Activated T-helper 2 cell treated with anti-CD3 and anti-CD28 coated beads, Interferon-gamma antibody, Interleukin-2, Interleukin-4, amounts not matched to agents 10 μg/mL and 5 μg/mL and 100 μg/mL, durations not matched to agents 14 hours and 24 hours and 36 hours (primary cell): ENCODE measurements at regions not wholly inside any gene's neighbourhood (a gene's known extent, or its start where the extent isn't known, plus 50 kb on each side); places are given as distances from the start of the nearest gene placed in this dataset.

Experiments used
- DNase-seq: peaks from one replicate; pipeline ENCODE4 v3.0.0; 2021; ENCODE audit warnings: low spot score
- H3K27ac Mint-ChIP-seq: one replicate; pipeline ENCODE4 v1.8.0; 2021; ENCODE audit warnings: mixed read lengths
- H3K27me3 Mint-ChIP-seq: one replicate; pipeline ENCODE4 v1.8.0; 2021; ENCODE audit warnings: low read depth, mixed read lengths
- H3K36me3 Mint-ChIP-seq: one replicate; pipeline ENCODE4 v1.8.0; 2021; ENCODE audit warnings: low read depth, mixed read lengths
- H3K4me1 Mint-ChIP-seq: one replicate; pipeline ENCODE4 v1.8.0; 2021; ENCODE audit warnings: low read depth, mixed read lengths
- H3K4me3 Mint-ChIP-seq: one replicate; pipeline ENCODE4 v1.8.0; 2021; ENCODE audit warnings: low read depth, mild to moderate bottlenecking, moderate library complexity, mixed read lengths
- H3K9me3 Mint-ChIP-seq: one replicate; pipeline ENCODE4 v1.8.0; 2021; ENCODE audit warnings: mixed read lengths
- intact Hi-C: fragments of 100-400 bp; cut with micrococcal nuclease; formaldehyde crosslinking; loops from one replicate; pipeline ENCODE4 v1.15.1; 2023

DNA sequence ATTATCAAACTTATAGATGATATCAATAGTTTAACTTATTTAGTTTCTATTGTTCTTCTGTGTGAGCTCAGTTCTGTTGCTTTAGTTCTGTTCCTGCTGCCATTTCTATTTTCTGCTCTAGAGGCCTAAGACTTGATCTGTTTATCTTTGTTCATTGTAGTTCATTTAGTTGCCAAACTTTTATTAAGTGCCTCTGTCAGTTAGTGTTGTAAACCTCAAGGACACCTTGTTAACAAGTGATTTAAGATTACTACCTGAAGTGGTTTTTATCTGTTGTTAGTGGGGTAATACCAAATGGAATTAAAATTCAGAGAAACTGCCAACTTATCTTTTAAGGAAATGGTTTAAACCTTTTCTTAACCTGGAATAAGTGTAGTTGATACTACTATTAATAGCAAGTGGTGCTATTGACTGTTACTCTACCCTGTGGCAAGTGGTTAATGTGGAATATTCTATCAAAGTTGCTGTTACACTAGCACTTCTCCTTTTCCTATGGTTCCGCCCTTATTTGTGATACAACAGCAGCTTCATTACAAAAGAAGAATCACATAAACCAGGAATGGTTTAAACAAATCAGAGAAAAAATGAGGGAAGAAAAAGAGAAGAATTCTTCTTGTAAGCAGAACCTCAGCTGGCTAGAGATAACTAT is 500.6 kb upstream of the GOLIM4 start:
- Mint-ChIP-seq H3K4me1 (no peaks in the 10 kb centered on the region), H3K36me3 (no peaks in the 10 kb centered on the region), H3K9me3 (no peaks in the 10 kb centered on the region), H3K27ac (no peak overlapping the region), H3K27me3 (no peaks in the 10 kb centered on the region), H3K4me3 (no peak overlapping the region)
- intact Hi-C loops = no loop called here
- DNase-seq = no peak

DNA sequence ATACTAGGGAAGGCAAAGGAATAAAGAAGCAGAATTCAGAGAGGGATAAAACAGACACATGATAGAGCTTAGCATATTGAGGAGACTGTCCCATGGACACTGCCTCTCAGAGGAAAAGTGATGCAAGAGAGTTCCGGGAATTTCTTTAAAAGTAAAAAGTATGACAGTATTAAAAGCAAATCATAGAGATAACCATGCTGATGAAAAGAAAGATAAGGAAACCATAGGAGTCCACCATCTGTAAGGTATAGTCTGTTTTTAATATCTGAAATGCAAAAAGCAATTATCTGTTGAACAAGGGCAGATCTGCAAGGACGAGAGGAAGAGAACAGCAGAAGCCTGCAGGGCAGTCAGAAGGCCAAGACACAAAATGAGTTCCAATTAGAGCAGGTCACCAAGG is 495.9 kb upstream of the GOLIM4 start:
- no peak for DNase-seq
- Mint-ChIP-seq H3K27me3 (no peaks in the 10 kb centered on the region), H3K4me3 (no peak overlapping the region), H3K9me3 (no peaks in the 10 kb centered on the region), H3K27ac (no peak overlapping the region), H3K4me1 (no peaks in the 10 kb centered on the region), H3K36me3 (no peaks in the 10 kb centered on the region)
- intact Hi-C loops = no loop called here

DNA sequence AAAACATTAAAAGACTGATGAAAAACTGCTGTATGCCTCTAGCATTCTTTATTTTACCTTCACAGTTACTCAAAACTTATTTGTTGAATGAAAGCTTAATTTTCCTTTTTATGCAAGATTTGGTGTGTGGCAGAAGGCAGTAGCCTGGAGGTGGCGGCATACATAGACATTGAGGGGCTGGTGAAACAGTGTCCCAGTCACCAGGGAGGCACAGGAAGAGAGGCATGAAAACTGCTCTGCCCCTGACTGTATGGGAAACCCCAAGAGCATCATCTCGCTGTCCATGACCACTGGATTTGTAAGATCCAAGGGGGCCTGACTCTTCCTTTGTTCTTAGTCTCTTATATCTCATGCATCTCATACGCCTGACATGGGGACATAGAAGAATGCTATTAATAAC is 493.7 kb upstream of the GOLIM4 start:
- no peaks in the 10 kb centered on the region for H3K36me3 Mint-ChIP-seq
- intact Hi-C loops = no loop called here
- no peaks in the 10 kb centered on the region for H3K27me3 Mint-ChIP-seq
- H3K4me1 Mint-ChIP-seq = no peaks in the 10 kb centered on the region
- no peak for DNase-seq
- no peak overlapping the region for H3K27ac Mint-ChIP-seq
- H3K9me3 Mint-ChIP-seq = no peaks in the 10 kb centered on the region
- no peak overlapping the region for H3K4me3 Mint-ChIP-seq

DNA sequence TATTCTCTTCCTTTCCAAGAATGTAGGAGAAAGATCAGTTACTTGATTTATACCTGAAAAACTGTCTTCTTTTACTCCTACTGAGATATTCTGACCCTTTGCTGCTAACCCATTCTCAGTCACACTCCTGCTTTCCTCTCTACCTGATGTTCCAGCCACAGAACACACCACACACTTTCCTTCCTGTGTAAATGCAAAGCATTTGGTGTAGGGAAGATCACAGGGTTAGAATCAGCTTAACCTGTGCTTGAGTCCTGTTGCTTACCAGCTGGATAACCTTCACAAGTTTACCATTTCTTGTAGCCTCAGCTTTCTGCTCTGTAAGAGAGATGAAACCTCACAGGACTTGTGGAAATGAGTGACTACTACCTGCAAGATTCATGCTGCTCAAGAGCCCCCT is 489.8 kb upstream of the GOLIM4 start:
- no peaks in the 10 kb centered on the region for H3K36me3 Mint-ChIP-seq
- no peak overlapping the region for H3K4me3 Mint-ChIP-seq
- no peaks in the 10 kb centered on the region for H3K4me1 Mint-ChIP-seq
- intact Hi-C loops = no loop called here
- H3K27ac Mint-ChIP-seq = no peak overlapping the region
- H3K27me3 Mint-ChIP-seq = no peaks in the 10 kb centered on the region
- DNase-seq = no peak
- H3K9me3 Mint-ChIP-seq = no peaks in the 10 kb centered on the region

DNA sequence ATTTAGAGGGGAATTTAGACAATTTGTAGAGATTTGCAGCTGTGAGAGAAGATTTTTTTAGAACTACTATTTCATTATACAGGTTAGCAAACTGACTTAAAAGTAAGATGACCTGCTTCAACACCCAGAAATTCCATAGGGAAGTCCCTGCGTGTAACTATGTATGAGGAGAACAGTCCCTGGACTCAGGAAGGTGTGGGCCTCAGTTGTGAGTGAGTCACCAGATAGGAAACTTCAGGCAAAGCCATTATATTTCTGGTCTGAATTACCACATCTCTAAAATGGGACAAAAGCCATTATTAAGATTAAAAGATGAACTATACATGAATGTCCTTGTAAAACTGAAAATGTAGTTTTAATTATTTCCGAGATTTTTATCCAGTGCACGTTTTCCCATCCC is 488.3 kb upstream of the GOLIM4 start:
- H3K27ac Mint-ChIP-seq = no peak overlapping the region
- no peak for DNase-seq
- H3K27me3 Mint-ChIP-seq = no peaks in the 10 kb centered on the region
- H3K4me3 Mint-ChIP-seq = no peak overlapping the region
- intact Hi-C loops = no loop called here
- no peaks in the 10 kb centered on the region for H3K9me3 Mint-ChIP-seq
- no peaks in the 10 kb centered on the region for H3K36me3 Mint-ChIP-seq
- H3K4me1 Mint-ChIP-seq = no peaks in the 10 kb centered on the region

DNA sequence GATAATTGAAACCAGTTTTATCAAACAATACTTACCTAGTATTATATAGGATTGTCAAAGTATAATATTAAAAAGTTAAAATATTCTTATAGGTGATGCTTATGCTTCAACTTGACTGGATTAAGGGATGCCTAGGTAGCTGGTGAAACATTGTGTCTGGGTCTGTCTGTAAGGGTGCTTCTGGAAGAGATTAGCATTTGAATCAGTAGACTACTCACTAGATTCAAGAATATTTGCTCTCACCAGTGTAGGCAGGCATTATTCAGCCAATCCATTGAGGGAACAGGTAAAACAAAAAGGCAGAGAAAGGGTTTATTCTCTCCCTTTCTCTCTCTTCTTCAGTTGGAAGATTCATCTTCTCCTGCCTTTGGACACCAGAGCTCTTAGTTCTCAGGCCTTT is 486.8 kb upstream of the GOLIM4 start:
- no peaks in the 10 kb centered on the region for H3K36me3 Mint-ChIP-seq
- H3K27me3 Mint-ChIP-seq = no peaks in the 10 kb centered on the region
- H3K27ac Mint-ChIP-seq = no peak overlapping the region
- intact Hi-C loops = no loop called here
- no peak overlapping the region for H3K4me3 Mint-ChIP-seq
- DNase-seq = no peak
- H3K4me1 Mint-ChIP-seq = no peaks in the 10 kb centered on the region
- no peaks in the 10 kb centered on the region for H3K9me3 Mint-ChIP-seq

DNA sequence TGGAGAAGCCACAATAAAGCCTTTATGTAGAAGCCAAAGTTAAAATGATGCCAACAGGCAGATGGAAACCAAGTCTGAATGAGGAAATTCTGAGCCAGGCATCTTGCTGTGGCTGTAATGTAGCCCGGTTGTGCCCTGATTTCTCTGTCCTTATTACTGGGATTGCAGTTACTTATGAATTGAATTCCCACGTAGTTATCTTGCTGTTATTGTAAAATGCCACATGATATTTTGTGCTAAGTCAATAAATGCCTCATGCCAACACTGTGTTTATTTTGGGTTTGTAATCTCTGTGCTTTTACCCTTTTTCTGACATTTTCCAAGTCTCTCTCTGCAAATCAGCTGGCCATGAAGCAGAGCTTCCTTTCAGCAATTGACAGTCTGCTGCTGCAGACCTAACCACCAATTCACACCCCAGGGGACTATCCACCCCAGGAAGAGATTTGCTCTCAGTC is 486.1 kb upstream of the GOLIM4 start:
- Mint-ChIP-seq H3K4me1 (no peaks in the 10 kb centered on the region), H3K9me3 (no peaks in the 10 kb centered on the region), H3K27me3 (no peaks in the 10 kb centered on the region), H3K27ac (no peak overlapping the region), H3K36me3 (no peaks in the 10 kb centered on the region), H3K4me3 (no peak overlapping the region)
- intact Hi-C loops = no loop called here
- no peak for DNase-seq

DNA sequence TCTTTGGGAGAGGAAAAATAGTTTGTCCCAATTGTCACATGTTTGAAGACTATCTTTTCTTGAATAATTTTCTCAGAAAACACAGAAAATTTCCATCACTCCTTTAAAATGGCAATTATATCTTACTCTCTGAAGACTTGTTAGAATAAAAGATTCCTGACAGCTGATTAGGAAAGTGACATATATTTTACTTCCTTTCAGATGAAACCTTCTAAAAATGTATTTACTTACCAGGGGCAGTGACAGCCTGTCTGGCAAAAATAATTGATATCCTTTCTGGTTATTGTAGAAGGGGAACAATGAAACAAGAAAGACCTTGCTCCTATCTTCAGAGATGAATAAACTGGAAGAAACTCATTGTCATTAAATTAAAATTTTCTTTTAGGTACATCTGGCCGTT is 483.3 kb upstream of the GOLIM4 start:
- Mint-ChIP-seq H3K9me3 (no peaks in the 10 kb centered on the region), H3K4me3 (no peak overlapping the region), H3K27me3 (no peaks in the 10 kb centered on the region), H3K27ac (no peak overlapping the region), H3K4me1 (no peaks in the 10 kb centered on the region), H3K36me3 (no peaks in the 10 kb centered on the region)
- intact Hi-C loops = no loop called here
- DNase-seq = no peak

DNA sequence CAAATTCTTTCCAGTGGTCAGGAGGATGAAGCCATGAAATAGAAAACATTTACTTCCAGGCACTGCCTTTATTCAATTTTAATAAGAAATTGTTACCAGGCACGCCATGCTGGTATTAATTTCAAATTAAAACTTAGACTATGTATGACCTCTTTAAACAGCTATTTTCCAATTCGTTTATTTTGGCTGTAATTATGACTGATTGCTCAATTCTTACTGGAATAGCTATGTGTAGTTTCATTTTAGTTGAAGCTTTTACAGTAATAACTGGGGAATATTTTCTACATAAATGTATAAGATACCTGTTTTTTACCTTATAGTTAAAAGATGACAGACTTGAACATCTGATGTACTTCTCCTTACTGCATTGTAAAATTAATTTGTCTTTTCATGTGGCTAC is 480.0 kb upstream of the GOLIM4 start:
- intact Hi-C loops = no loop called here
- Mint-ChIP-seq H3K27ac (no peak overlapping the region), H3K27me3 (no peaks in the 10 kb centered on the region), H3K9me3 (no peaks in the 10 kb centered on the region), H3K4me3 (no peak overlapping the region), H3K36me3 (no peaks in the 10 kb centered on the region), H3K4me1 (no peaks in the 10 kb centered on the region)
- DNase-seq = no peak

DNA sequence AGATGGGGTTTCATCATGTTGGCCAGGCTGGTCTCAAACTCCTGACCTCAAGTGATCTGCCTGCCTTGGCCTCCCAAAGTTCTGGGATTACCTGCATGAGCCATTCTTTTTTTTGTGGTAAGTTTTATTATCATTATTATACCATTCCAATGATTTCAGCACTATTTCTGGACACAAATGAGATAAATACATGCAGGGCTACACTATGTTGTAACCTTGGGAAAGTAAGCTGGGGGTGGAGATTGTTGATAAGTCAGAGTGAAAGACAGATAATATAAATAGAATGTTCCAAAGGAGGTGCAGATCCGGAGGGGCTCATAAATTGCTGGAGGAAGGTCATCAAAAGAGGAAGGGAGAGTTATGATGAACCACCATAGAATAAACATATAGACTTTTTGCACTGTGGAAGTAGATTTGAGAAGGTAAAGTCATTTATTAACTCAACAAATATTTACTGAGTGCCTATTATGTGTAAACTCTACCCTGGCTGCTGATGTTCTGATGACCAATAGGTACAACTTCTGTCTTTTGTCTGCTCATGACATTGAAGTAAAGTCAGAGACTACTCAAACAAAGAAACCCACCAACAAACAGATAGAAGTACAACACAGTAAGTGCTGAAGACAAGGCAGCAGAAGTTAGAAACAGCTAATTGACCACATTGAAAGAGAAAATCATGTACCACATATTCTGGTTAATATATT is 478.9 kb upstream of the GOLIM4 start:
- Mint-ChIP-seq H3K36me3 (no peaks in the 10 kb centered on the region), H3K27ac (no peak overlapping the region), H3K4me1 (no peaks in the 10 kb centered on the region), H3K9me3 (no peaks in the 10 kb centered on the region), H3K4me3 (no peak overlapping the region), H3K27me3 (no peaks in the 10 kb centered on the region)
- DNase-seq = no peak
- intact Hi-C loops = no loop called here

DNA sequence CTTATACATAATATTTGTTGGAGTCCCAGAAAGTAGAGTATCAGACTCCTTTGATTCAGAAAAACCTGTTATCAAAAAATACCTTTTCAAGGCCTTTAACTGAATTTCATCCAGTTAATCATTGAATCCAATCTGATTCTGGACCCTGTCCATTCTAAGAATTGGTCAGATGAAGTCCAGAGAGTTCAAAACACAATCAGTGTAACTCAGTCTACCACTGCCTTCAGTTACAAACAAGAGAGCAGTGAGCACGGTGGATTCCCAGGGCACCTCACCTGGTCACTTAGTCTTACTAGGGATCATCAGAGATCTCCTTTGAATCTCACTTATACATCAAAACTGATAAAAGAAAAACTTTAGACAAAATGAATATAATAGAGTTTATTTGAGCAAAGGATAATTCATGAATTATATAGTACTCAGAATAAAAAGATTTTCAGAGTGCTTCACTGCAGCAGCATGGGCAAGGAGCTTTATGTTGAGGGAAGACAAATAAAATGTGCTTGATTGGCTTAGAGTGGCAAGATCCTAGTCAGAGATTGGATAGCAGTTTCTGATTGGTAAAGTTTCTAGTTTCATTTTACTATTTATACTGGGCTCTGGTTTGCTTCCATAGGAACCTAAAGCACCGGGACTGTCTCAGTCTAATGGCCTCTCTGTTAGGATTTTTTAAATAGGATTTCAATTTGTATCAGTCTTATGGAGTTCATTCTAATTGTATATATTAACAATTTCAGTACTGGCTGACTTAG is 474.9 kb upstream of the GOLIM4 start:
- H3K9me3 Mint-ChIP-seq = no peaks in the 10 kb centered on the region
- H3K4me1 Mint-ChIP-seq = no peaks in the 10 kb centered on the region
- DNase-seq = no peak
- H3K36me3 Mint-ChIP-seq = no peaks in the 10 kb centered on the region
- intact Hi-C loops = no loop called here
- no peaks in the 10 kb centered on the region for H3K27me3 Mint-ChIP-seq
- H3K27ac Mint-ChIP-seq = no peak overlapping the region
- no peak overlapping the region for H3K4me3 Mint-ChIP-seq

DNA sequence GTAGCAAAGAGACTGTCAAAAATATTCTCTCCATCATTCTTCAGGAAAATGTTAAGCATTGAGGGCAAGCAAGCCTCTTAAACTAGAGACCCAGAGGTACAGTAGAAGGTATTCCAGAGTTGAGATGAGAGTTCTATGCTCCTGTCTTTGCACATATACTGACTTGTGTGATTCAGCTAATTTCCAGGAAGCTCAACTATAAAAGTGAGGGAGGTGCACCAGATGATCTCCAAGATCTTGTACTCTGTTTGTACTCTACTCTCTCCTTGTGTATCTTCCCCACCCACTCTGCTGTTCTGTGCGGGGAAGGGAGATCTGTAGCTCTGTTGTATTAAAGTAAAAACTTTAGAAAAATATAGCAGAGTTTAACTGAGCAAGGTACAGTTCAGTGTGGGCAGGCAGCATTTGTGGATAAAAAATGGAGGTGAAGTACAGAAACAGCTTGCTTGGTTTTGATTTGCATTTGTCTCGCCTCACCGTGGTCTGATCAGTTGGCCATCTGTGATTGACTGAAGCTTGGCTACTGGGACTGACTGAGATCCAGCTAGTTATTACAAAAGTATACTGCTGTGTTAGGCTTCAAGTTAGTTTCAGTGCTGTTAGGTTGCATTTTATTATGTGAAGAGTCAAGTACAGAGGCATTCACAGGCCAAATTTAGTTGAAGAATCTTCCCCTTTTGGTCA is 463.1 kb upstream of the GOLIM4 start:
- no peaks in the 10 kb centered on the region for H3K27me3 Mint-ChIP-seq
- H3K4me3 Mint-ChIP-seq = no peak overlapping the region

DNA sequence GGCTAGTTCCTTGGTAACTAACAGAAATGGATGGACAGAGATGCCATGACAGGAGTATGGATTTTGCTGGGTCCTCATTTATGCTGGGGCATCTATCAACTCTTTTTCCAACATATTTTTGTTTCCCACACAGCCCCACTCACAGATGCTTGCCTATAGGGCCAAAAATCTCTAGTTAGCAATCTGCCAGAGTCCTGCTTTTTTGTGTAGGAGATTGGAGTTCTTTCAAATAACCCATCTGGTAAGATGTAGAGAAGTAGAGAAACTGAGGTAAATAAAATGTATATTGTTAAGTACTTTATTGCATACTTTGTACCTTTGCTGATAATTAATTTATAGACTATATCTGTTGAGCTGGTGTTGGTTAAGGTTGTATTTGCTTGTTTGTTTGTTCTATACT is 456.5 kb upstream of the GOLIM4 start:
- DNase-seq = no peak
- H3K36me3 Mint-ChIP-seq = no peaks in the 10 kb centered on the region
- H3K4me1 Mint-ChIP-seq = no peaks in the 10 kb centered on the region
- no peaks in the 10 kb centered on the region for H3K27me3 Mint-ChIP-seq
- no peak overlapping the region for H3K4me3 Mint-ChIP-seq
- no peak overlapping the region for H3K27ac Mint-ChIP-seq
- intact Hi-C loops = no loop called here
- H3K9me3 Mint-ChIP-seq = no peaks in the 10 kb centered on the region

More for the DNA sequence above, 463.1 kb upstream of the GOLIM4 start:
- intact Hi-C loops = no loop called here
- Mint-ChIP-seq H3K36me3 (no peaks in the 10 kb centered on the region), H3K9me3 (no peaks in the 10 kb centered on the region), H3K4me1 (no peaks in the 10 kb centered on the region), H3K27ac (no peak overlapping the region)
- DNase-seq = no peak
